Hepatocyte (in vitro differentiated cells): ENCODE measurements at regions not wholly inside any gene's neighbourhood (a gene's known extent, or its start where the extent isn't known, plus 50 kb on each side); places are given as distances from the start of the nearest gene placed in this dataset.

Source experiments
- CTCF ChIP-seq: fragments of 200-600 bp; sonication (generic); IDR thresholded peaks from 2 replicates; pipeline ENCODE4 v1.5.1; 2016; ENCODE audit warnings: antibody characterized with exemption, mild to moderate bottlenecking; ENCODE audit not compliant: poor library complexity
- EZH2 ChIP-seq: fragments of 200-600 bp; sonication (generic); IDR thresholded peaks from 2 replicates; pipeline ENCODE4 v1.6.1; 2016; ENCODE audit warnings: antibody characterized with exemption, mild to moderate bottlenecking, borderline replicate concordance

GRCh38 chr3:20417388-20418108 is 231.5 kb upstream of the SGO1 start:
- TF ChIP-seq CTCF (no peak), EZH2 (no peak)
